DMS153 (cell line): ENCODE measurements at regions not wholly inside any gene's neighbourhood (a gene's known extent, or its start where the extent isn't known, plus 50 kb on each side); places are given as distances from the start of the nearest gene placed in this dataset.

Experiments used
- DNase-seq: peaks from one replicate; lab custom pipeline; 2025; lab: John Stamatoyannopoulos, UW

DNA sequence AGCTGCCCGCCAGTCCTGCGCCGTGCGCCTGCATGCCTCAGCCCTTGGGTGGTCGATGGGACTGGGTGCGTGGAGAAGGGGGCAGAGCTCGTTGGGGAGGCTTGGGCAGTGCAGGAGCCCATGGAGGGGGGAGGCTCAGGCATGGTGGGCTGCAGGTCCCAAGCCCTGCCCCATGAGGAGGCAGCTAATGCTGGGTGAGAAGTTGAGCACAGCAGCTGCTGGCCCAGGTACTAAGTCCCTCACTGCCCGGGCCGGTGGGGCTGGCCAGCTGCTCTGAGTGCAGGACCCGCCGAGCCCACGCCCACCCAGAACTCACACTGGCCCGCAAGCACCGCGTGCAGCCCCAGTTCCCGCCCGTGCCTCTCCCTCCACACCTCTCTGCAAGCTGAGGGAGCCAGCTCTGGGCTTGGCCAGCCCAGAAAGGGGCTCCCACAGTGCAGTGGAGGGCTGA is 764.3 kb upstream of the TYRP1 start:
- no peak for DNase-seq

- DNase-seq = no peak
Measured at GRCh38 chr9:11931109-11931508, 762.1 kb upstream of the TYRP1 start.

DNA sequence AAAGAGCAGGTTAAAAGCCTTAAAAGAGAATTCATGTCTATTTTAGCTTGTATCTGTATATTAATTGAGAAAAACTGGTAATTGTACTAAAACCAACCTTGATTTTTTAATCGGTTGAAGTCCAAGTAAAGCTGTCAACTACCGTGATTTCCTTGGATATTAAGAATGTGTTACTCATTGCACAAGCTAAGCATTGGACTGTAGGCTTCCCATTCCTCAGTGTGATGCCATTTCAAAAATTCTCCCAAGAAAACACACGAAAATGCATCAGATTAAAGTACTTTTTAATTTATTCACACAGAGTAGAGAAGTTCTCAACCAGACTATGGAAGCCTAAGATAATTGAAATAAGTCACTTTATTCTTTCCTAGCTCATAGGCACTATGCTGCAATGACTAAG is 761.4 kb upstream of the TYRP1 start:
- DNase-seq = no peak

GRCh38 chr9:11933926-11934325 is 759.3 kb upstream of the TYRP1 start:
- peak; percentile 8 for DNase-seq

GRCh38 chr9:11946531-11946930 is 746.7 kb upstream of the TYRP1 start:
- no peak for DNase-seq

- no peak for DNase-seq
Measured at GRCh38 chr9:11962327-11962726, 730.9 kb upstream of the TYRP1 start.

- no peak for DNase-seq
Measured at GRCh38 chr9:11966786-11967185, 726.4 kb upstream of the TYRP1 start.

DNA sequence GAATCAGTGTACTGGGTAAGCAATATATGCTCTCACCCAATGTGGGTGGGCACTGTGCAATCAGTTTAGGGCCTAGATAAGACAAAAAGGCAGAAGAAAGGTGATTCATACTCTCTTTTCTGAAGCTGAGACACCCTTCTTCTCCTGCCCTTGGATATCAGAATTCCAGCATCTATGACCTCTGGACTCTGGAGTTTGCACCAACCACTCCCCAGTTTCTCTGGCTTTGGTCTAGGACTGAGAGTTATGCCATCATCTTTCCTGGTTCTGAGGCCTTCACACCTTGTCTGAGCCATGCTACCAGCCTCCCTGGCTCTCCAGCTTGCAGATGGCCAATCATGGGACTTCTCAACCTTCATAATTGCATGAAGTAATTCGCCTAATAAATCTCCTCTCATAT is 724.6 kb upstream of the TYRP1 start:
- no peak for DNase-seq

DNA sequence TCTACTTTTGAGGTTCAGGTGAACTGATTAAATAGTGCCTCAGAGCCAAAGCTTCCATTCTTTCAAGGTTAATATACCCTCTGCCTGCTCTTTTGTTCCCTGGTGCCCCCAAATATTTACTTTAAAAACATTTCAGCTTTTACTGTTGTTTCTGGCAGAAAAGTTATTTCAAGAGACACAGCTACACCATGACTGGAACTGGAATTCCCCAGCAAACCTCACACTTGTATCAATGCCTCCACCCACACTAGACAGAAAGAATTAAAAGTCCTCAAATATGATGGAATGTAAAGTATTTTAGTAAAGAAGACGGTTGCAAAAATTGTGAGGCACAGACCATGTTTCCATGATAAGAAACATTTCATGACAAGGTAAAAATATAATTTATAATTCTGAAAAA is 720.2 kb upstream of the TYRP1 start:
- DNase-seq = no peak

DNA sequence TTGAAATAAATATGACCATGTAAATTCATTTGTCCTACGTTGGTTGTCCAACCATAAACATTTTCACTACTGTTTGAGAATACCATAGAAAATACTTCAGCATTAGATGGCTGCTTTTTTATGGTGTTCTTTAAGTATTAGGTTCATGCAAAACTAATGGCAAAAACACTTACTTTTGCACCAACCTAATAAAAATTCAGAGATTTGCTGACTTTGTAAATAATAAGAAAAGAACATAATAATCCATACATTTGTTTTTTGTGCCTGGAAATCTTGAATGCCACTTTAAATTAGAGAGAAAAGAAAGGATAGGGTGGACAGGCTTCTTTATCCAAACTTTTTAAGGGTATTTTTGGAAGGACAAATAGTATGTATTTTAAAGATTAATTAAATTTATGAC is 719.7 kb upstream of the TYRP1 start:
- DNase-seq = no peak

DNA sequence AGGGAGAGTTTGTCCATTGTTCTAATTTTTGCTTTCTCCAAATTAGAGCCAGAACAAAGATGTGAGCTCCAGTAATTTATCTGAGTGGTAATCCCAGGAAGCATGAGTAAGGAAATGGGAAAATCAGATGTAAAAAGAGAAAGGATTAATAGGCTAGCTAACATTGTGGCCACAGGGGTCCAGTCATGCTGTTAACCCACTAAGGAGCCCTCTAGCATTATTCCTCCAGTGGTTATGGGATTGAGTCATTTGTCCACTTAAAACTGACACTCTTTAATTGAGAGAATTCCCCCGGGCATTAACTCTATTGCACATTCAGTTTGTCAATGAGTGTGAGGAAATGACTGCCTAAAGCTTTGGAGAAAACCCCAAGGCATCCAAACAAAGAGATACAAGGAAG is 700.3 kb upstream of the TYRP1 start:
- no peak for DNase-seq

- no peak for DNase-seq
Measured at GRCh38 chr9:12014488-12014887, 678.7 kb upstream of the TYRP1 start.

DNA sequence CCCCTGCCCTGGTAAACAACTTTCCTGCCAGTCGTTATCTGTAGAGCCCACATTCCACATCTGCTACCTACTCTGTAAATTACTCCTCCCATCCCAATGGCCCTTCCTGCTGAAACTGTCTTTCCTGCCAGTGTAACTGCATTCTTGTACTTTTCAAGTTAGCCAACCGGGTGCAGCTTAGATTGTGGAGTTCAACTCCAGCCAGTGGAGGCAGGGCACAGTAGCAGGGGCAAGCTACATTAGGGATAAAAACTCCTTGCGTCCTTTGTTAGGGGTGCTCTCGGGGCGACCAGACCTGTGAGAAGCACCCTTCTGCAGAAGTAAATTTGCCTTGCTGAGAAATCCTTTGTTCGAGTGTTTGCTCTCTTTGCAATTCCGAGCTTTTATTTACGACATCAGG is 639.0 kb upstream of the TYRP1 start:
- no peak for DNase-seq

GRCh38 chr9:12056874-12057273 is 636.3 kb upstream of the TYRP1 start:
- no peak for DNase-seq

DNA sequence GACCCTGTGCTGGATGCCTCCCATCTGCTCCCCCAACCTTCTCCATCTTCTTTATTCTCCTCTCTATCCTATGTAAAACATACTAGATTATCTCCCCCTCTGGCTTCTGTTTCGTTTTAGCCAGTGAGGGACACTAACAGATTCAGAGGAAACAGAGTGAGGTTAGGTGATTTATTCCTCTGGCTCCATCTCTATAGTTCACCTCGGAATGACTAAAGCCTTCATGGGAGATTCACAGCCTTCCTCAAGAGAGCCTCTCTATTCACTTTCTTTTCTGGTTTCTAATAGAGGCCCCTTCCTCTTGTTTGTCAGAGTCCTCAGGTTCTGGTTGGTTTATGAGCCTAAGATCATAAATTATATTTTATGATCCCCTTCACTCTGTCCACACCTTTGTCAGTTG is 633.1 kb upstream of the TYRP1 start:
- DNase-seq = no peak

DNA sequence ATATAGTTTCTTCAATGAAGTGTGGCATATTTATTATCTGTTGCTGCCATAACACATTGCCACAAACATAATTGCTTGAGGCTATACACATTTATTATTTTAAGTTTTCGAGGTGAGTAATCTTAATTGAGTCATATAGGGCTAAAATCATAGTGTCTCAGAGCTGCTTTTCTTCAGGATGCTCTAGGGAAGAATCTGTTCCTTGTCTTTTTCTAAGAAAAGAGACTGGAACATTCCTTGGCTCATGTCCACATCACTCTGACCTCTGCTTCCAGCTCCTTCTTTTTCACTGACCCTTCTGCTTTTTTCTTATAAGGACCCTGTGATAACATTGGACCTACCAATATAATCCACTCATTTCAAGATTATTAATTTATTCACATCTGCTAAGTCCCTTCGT is 632.4 kb upstream of the TYRP1 start:
- DNase-seq = no peak

- no peak for DNase-seq
Measured at GRCh38 chr9:12065050-12065449, 628.1 kb upstream of the TYRP1 start.

- DNase-seq = no peak
Measured at GRCh38 chr9:12065686-12066085, 627.5 kb upstream of the TYRP1 start.

GRCh38 chr9:12066455-12067035 is 626.6 kb upstream of the TYRP1 start:
- no peak for DNase-seq

- no peak for DNase-seq
Measured at GRCh38 chr9:12069366-12069765, 623.8 kb upstream of the TYRP1 start.

- DNase-seq = no peak
Measured at GRCh38 chr9:12085399-12085798, 607.8 kb upstream of the TYRP1 start.

DNA sequence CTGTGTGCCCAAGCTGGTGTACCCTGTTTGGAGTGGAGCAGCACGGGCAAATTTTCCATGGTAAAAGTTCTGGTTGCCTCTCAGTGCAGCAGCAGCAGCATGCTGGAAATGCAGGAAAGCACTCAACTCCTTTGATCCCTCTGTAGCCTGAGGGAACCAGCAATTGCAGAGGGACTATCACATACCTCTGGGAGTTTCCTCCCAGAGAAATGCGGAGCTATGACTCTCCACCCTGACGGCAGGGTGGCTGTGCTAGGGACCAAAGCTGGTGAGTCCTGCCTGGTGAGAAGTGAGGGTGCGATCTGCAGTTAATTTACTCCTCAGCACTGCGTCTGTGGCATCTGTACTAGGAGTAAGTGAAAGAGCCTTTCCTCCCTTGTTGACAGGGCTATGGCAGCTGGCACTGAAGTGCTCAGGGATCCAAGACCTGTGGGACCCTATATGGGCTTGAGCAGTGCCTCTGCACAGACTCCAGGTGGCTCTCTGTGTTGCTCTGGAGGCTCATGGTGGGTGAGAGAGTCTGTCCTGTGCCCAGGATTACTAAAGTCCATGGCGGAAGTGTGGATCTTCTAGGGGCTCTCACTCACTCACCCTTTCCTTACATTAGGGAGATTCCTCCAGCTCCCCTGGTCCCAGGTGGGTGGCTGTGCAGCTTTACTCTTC is 601.2 kb upstream of the TYRP1 start:
- DNase-seq = no peak

DNA sequence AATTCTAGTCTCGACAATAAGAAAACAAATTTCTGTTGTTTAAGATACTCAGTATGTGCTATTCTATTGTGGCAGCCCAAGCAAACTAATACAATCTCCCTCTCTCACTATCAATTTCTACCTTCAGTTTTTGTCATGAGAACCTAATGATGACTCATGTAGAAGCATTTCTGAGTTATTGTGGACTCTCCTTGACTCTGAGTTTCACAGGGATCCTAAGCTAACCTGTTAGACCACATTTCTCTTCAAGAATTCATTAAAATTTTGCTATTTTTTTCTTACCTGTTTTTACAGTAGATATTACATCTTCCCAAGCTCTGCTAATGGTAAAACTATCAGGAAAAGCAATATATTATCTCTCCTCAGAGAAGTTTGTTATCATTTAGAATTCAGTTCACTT is 599.1 kb upstream of the TYRP1 start:
- no peak for DNase-seq

GRCh38 chr9:12095931-12096330 is 597.3 kb upstream of the TYRP1 start:
- DNase-seq = no peak
